T1000 (cell line): ENCODE measurements at regions not wholly inside any gene's neighbourhood (a gene's known extent, or its start where the extent isn't known, plus 50 kb on each side); places are given as distances from the start of the nearest gene placed in this dataset.

Source experiments
- DNase-seq: peaks from one replicate; lab custom pipeline; 2025; ENCODE audit warnings: mixed read lengths; lab: John Stamatoyannopoulos, UW

- DNase-seq, result no peak
Observed at GRCh38 chr5:38029397-38030065, 189.7 kb upstream of the GDNF start.

DNA sequence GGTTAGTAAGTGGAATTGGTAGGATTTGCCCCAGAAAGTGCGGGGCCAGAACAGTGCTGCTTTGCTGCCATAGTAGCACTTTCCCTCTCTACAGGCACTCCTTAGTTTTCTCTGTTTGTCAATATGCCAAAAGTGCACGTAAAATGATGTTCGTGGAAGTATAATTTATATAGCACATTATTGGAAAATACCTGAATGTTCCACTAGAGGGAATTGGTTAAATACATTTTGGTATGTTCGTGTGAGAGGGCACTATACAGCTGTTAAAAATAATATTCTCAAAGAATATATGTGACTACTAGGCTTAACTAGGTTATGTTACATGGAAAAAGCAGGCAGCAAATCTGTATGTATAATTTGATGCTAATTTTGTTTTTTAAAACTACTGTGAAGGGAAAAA lies 184.0 kb upstream of the GDNF start:
- DNase-seq, result no peak

GRCh38 chr5:38023371-38023770 lies 183.5 kb upstream of the GDNF start:
- no peak for DNase-seq

- no peak for DNase-seq
Observed at GRCh38 chr5:38022631-38023030, 182.8 kb upstream of the GDNF start.

DNA sequence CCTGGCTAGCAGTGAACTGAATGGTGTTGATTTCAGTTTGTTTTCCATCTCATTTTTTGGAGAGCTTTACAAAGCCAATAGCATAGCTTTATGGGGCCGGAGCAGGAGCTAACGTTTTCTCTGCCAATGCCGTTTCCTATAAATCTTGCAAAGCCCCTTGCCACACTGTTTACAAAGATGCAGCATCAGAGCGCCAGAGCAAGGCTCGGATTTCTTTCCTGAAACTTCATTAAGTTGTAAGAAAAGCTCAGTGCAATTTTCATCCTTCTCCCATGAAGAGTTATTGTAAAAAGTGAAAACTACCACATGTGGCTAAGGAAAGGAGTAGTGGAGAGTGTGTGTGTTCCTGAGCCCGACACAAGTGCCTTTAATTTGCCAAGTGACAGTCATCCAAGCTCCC lies 178.2 kb upstream of the GDNF start:
- no peak for DNase-seq

GRCh38 chr5:38013107-38013506 lies 173.3 kb upstream of the GDNF start:
- DNase-seq, result no peak

DNA sequence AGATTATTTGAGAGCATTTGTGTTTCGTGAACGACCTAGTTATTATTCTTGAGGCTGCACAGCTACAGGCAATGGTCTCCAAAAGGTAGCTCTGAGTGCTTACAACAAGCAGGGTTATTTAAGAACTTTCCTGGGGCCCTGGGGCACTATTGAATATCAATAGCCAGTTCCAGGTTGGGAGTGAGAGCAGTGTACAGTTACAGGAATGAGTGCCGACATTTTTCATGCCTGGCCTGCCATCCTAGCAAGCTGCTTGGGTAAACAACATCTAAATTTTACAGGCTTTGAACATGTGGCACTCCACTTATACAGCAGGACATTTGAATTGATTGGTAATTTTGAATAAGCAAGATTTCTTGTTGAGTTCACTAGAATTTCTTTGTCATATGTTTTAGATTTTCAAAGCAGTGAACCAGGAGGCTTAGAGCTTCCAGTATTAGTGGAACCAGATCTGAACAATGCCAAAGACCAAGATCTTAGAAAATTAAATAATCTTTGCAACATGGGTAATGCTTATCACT lies 171.9 kb upstream of the GDNF start:
- no peak for DNase-seq

- no peak for DNase-seq
Observed at GRCh38 chr5:38009749-38010358, 170.0 kb upstream of the GDNF start.

DNA sequence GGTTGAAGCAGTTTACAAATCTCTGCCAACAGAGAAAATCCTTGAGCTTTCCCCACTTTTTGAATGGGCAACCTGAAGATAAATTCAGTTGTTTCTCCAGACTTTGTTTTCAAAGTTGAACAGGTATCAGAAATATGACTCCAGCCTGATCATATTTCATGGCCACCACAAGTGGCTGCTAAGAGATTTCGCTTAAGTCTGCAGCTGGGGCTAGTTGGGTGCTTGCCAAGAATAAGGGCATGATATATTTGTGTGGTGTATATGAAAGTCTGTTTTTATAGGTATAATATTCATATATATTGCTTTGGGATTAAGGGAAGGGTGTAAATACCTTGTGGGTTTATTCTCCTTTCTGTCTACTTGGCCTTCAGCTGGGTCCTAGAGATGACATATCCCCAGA lies 168.4 kb upstream of the GDNF start:
- DNase-seq, result no peak

DNA sequence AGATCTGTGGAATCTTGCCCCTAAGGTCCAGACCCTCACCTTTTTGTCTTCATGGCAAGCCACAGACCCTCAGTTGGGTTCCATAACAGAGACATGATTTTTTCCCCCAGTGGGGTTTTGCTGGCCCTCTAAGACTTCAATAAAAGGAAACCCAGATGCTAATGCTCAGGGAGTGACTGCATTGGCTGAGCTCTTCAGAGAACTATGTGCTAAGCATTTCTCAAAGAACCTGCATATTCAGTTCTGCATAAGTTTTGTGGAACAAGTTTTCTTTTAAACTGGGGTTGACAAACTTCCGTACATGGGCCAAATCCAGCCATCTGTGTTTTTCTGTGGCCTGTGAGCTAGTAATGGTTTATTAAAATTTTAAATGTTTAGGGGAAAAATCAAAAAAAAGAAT lies 159.8 kb upstream of the GDNF start:
- no peak for DNase-seq

DNA sequence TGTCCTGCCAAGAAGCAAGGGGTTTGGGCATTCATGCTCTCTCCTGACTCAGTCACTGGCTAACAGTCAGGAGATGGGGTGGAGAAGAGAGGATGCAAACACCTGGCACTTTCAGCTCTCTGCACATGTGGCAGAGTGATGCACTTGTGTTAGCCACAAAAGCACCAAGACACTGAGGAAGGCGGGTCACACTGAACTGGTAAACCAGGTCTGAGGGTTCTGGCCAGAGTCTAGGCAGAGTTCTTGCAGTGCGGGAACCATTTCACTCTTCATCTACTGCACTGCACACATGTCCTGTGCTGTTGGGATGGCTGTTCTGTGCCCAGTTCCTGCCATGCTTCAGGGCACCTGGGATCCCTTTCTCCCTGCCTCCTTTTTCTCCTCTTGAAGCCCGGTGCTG lies 157.1 kb upstream of the GDNF start:
- no peak for DNase-seq

DNA sequence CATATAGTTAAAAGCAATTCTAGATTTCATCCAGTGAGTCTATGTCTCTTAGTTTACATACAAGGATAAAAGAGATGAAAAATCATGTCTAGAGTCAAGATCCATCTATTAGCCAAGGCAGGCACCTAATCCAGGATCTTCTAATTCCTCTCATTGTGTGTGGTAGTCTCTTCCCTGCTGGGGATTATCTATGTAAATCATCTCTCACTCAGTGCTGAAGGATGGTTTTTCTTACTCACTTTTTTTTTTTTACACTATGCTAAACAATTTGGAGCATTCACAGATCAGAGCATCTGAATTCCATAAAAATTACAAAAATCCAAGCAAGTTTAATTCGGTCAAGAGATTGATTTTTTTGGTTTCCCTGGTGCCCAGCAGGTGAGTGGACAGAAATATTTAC lies 154.9 kb upstream of the GDNF start:
- DNase-seq, result no peak

- DNase-seq, result no peak
Observed at GRCh38 chr5:37991301-37992299, 151.8 kb upstream of the GDNF start.

DNA sequence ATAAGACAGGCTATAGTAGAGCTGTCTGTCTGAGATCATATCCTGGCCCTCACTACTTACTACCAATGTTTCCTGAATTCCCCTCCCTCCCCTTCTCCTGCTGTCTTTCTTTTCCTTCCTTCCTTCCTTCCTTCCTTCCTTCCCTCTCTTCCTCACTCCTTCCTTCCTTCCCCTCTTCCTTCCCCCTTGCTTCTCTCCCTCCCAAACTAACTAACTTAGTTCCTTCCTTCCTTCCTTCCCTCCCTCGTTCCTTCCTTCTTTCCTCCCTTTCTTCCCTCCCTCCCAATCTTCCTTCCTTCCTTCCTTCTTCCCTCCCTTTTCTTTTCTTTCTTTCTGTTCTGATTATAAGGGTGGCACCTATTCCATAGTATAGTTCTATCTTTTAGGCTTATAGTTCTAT lies 150.0 kb upstream of the GDNF start:
- DNase-seq, result no peak

GRCh38 chr5:37988454-37989046 lies 148.7 kb upstream of the GDNF start:
- no peak for DNase-seq

DNA sequence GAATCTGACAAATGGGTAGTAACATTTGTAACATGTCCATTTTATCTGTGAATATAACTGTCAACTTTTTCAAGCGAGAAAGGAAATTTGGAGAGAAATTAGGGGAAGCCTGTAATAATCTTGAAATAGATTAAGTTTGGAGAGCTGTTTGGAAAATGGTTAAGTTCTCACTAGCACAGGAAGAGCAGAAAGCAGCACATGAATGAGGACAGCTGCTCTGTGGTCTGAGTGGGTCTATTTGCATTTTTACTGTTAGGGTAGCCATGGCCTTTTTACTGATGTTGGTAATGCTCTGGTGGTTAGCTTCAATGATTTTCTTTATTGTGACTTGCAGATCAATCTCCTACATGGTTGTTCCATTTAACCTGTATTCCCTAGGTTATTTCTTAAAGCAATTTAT lies 144.5 kb upstream of the GDNF start:
- DNase-seq, result no peak

DNA sequence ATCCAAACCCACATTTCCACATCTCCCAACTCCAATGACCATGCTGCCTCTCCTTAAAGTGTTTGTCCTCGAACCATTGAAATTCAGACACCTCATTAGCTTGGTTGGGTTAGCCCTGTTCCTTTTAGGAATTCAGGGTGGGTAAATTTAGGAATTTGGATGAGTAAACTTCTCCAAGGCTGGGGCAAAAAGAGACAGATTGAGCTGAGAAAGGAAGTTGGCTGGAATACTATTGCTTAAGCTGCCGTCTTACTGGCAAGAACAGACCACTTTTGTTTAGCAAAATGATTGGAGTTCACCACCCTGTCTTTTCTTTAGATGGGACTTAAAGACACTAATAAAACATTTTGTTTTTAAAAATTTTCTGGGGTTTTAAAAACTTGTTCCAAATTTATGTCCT lies 143.6 kb upstream of the GDNF start:
- no peak for DNase-seq

DNA sequence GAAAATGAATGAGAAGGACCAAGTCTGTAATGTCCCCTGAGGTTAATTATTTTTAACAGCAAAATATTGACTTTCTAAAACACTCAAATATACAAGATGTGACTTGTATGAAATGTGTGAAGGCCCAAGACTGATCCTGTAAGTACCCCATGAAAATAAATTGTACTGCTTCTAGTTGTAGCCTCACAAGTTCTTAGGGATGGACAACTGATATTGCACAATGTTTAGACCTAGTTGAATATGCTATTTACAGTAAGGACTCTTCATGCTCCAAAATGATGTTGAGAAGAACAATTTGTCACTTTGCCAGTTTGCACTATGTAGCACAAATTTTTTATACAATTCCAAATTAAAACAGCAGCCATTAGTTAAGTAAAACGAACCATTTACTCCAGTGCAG lies 139.7 kb upstream of the GDNF start:
- DNase-seq, result no peak

DNA sequence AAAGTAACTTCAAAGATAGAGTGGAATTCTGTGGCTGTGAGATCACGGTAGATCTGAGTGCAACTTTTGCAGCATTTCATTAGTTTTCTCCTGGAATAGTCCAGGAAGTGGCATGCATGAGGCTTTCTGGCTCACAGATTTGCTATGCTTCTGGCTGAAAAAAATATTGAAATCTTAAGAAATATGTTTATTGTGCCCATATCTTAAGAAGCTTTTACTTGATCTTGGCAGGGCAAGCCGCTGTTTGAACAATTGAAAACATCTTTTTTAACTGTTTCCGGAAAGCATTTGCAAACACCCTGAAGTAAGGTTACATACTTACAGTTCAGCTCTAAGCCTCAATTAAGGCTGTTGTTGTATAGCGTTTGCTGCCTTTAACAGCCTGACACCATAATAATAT lies 135.7 kb upstream of the GDNF start:
- no peak for DNase-seq

- no peak for DNase-seq
Observed at GRCh38 chr5:37971483-37972024, 131.7 kb upstream of the GDNF start.

DNA sequence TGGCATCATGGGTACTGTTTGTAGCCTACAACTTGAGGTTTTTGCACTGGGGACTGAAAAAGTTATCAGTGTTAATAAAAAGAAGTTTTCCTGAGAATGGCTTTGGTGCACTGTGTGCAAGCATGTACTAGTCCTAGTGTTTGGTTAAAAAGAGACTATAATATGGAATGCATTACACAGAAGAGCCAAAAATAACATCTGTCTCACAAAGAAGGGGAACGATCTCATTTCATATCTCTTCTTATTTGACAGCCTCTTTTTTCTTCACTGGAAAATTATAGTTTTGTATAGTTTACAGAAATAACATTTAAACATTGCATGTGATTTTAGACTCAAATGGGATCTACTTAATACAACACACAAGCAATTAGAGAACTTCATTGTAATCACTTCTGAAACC lies 127.0 kb upstream of the GDNF start:
- DNase-seq, result no peak

GRCh38 chr5:37966291-37966690 lies 126.5 kb upstream of the GDNF start:
- no peak for DNase-seq
